EL (cell line): ENCODE measurements at regions not wholly inside any gene's neighbourhood (a gene's known extent, or its start where the extent isn't known, plus 50 kb on each side); places are given as distances from the start of the nearest gene placed in this dataset.
A peak's percentile ranks its signal among the peaks of the same experiment; 100 is the strongest.

ENCODE experiments used
- DNase-seq: peaks from one replicate; pipeline ENCODE4 v3.0.0-alpha.2; 2016

DNA sequence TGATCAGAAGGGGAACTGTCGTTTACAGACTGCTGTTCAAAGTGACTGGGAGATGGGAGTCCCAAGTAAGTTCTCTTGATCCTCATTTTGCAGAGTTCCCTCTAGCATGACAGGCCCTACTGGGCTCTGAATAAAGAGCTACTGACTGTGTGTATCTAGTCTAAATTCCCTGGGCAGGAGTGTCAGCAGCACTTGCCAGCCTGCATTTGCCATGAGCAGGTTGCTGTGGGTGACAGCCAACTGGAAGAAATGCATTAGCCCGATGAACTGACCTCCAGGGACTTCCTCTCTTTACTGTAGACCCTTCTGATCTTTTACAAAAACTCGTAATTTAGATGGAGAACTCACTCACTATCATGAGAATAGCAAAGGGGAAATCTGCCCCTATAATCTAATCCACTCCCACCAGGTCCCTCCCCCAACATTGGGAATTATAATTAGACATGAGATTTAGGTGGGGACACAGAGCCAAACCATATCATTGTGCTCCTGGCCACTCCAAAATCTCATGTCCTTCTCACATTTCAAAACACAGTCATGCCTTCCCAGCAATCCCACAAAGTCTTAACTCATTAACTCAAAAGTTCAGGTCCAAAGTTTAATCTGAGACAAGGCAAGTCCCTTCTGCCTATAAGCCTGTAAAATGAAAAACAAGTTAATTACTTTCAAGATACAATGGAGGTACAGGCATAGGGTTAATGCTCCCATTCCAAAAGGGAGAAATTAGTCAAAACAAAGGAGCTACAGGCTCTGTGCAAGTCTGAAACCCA lies 78.9 kb upstream of the CXCL14 start:
- no peak for DNase-seq

DNA sequence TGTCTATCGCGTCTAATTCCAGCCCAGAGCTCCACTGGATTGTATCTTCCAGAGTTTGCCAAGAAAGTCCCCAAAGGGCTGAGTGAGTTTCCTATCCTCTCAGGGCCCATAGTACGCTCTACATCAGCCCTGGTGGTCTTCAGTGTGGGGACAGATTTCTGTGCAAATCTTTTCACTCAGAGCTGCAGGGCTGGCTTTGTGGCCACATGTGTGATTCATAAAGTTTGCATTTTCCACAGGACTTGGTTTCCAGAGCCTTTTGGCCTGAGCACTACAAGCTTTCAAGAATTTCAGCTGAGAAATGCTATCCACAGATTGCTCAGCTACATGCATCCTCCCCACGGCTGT lies 76.7 kb upstream of the CXCL14 start:
- no peak for DNase-seq

DNA sequence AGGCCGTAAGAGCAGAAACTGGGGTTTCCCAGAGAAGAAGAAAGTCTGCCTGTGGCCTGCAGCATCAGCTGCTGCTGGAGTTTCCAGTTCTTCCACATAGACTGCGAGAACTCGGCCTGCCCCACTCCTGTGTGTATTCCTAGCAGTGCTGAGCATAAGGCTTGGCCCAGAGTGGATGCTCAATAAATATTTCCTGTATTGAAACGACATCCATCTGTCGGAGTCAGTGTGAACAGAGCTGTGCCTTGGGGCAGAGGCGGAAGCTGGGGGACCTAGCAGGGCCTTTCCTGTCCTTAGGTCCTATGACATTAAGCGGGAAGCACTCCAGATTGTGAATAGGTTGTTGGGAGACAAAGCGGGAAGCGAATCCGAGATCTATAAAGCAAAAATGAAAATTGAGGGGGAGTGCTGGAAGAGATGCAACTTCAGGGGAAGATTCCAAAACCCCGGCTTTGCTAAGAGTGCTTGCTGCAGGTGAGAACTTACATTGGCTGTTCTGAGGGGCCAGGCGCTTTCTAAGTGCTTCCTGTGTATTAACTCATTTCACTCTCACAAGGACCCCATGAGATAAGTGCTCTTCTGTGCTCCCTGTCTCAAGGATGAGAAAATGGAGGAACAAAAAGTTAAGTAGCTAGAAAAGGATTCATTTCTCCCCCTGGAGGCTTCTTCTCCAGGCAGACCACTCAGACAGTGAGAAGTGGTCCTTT lies 76.1 kb upstream of the CXCL14 start:
- no peak for DNase-seq

DNA sequence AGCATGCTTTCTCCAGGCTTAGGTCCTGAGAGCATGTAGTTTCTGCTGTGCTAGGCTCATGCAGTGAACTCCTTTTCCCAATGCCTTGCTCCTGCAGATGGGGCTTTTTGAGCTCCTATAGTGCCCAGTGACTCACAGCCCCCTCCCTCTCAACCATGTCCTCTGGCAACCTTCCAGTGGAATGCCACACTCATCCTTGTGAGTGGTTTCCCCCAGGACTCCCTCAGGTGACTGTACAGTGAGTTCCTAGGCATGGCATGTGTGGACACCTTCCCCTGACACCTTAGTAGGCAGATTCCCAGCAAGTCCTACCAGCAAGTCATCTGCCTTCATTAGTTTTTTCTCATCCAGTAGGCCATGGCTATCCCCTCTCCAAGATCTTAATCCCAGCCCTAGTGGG lies 72.4 kb upstream of the CXCL14 start:
- DNase-seq: peak; percentile 31

DNA sequence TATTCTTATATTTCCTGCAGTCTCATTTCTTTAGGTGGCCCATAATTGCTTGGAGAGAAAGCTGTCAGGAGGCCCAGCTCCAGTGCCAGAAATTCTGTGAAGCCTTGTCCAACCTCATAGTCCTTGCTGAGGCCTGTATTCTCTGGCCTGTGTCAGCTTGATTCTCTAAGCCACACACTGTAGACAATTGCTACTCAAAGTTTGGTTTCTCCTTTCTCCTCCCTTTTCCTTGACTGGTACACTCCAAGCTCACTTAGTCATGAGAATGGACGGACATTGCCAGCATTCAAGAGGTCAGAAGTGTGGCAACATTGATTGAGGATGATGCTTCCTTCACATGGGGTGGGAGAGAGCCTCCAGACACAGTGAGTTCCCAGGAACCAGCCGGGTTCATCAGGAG lies 71.3 kb upstream of the CXCL14 start:
- DNase-seq: no peak

DNA sequence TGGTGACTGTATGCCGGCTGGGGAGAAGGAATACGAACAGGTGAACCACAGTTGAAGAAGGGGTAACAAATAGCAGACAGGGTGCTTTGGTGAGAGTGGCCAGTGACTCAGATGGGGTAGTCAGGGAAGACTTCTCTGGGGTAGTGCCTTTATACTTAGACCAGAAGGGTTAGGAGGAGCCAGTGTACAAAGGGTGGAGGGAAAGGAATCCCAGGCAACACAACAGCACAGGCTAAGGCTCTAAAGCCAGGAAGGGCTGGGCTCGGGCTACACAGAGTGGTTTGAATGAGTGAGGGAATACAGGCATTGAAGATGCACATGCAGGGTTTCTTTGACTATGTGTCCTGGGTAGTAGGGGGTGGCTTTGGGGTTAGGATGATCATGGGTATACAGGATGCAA lies 70.6 kb upstream of the CXCL14 start:
- DNase-seq: no peak

DNA sequence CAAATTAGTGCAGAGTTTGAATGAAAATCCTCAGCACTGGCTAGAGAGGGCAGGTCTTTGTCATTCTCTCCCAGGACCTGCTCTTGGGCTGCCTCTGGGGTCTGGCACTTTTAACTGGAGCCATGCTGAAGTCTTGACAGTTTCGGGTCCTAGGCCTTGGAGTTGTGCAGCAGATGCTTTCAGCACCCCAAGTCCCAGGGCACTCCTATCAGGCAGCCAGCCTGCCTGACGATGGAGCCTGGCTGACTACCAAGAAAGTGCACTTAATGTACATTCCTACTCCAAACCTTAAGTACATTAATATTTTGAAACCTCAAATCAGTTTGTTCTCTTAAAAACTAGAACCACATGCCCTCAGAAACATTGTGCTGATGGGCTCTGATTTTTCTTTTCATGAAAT lies 69.3 kb upstream of the CXCL14 start:
- no peak for DNase-seq

DNA sequence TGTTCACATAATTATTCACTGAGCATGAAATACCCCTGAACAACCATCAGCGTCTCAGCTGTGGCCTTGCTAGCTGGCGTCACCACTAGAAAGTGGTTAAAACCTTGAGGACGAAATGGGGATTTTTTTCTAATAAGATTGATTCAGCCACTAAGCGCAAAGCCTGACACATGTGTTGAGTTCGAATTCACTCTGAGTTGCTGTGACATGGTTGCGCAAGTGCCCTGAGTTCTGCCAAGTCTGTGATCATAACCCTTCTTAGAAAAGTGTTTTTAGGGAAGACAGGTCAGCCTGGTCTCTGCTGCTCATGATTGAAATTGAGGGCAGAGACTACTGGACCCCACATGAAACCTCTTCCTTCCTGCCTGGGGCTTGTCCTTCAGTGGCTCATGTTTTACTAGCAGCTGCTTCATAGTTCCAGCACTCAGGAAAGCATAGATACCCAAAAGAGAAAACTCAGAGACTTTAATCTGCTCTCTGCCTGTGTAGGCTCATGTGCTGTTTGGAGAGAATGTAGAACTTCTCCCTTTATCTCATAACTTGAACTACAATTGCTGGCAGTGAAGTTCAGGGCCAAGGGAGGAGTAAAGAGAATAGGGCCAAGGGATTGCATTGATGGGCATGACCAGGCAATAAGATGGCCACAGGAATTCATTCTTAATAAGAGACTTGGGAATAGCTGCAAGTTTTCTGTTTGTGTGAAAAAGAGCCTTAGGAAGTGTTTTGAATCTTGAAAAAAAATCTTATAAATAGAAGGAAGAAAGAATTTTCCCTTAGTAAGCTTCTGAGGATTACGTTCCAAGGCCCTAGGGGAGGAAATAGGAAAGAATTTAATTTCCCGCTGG lies 66.8 kb upstream of the CXCL14 start:
- no peak for DNase-seq

DNA sequence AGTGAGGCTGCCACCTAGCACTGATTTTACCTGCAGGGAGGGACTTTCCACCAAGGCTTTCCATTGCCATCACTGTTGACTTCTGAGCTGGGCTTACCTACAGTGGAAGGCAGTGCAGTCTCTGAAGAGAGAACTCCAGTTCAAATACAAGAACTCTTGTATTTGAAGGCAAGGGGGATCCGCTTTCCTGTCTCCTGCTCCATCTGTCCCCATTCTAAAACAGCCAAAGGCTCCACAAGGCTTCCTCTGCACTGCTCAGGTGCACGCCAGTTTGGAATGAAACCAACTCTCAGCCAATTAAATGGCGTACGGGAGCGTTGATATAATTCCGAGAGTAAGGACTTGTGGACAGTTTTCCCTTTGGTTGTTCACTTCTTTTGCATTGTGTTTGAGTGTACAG lies 66.0 kb upstream of the CXCL14 start:
- no peak for DNase-seq

DNA sequence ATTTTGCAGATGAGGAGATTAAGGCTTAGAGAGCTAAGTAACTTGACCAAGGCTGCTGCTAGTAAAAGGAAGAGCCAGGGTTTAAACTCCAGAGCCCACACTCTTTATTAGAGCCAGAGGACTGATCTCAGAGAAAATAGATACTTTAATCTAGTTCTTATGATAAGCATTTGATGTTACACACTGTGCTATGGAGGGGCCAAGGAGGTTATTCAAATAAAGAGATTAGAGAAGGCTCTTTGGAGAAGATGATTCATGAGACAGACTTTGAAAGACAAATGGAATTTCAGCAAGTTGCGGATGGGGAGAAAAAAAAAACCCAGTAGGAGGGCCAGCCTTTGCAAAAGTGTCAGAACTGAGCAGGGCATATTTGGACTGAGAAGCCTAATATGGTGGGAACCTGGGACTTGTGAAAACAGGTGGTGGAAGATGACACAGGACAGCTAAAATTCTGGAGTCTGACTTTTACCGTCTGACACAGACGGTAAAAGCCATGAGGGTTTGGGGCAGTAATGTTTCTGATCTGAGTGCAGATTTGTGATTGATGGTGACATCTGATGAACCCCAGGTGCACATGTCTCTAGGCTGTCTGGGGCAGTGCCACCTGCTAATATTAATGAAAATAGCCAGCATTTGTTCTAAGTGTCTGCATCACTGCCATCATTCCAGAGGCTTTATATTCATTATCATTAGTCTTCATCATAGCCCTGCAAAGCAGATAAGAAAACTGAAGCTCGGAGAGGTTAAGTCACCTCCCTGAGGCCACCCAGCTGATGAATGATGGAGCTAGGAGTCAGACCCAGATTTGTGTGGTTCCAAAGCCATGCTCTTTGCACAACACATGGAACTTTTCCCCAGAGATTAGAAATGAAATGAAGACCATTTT lies 65.3 kb upstream of the CXCL14 start:
- DNase-seq: no peak

DNA sequence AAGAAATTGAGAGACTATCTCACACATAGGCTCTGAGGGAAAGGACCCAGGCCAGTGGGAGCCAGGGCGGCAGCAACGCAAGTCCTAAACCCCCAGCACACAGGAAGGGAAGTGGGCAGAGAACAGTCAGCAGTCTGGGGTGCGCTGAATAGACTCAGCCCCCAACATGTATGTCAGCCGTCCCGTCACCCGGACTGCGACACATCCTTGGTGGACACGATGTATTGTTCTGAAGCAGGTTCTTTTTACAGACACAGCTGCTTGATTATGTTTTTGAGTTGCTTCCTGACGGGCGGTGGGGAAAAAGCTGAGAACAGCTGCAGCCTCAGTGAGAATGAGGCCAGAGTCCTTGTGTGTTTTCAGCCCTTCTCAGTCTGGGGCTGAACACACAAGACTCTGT lies 64.1 kb upstream of the CXCL14 start:
- DNase-seq: no peak

DNA sequence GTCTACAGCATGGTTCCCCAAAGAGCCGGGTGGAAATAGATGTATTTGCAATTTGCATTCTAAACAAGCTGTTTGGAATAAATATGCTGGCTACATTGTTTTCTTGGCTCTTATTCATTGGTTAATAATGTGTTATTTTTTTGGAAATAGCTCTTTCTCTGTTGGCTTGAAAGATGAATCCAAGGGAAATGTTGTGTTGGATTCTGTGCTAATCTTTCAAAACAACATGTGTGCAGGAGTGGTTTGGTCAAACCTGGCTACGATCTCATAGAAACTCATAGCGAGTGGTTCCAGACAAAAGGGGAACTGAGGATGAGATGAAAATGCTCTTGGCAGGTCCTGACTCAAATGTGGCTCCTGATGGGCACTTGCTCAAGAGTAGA lies 63.7 kb upstream of the CXCL14 start:
- DNase-seq: no peak

DNA sequence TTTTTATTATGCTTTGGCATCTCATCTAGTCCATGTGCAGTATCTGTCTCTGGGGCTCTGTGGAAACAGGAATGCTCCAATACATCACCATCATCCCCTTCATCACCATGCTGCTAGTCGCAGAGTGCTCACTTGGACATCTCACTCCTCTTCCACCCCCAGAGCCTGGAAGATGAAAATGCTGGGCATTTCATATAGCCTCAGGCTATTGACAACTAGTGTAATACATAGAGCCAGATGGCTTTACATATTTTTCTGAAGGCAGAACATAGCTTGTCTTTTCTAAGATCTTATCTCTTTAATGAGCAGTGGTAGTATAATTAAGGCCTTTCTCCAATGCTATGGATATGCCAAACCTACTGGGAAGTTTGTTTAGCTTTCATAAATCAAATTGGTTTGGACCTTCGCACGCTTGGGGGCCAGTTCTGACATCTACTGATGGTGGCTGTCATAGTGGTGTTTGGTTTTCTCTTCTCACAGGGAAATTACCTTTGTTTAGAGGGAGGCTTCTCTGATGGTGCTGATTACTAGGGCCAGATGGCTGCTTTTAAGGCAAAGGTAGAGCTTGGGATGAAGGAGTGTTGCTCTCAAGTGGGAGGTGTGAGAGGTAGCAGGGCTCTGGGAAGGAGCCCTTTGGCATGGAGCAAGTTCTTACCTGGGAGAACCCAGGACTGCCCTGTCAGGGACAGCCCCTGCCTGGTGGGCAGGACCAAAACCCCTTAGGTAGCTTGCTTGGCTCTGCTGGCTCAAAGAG lies 63.1 kb upstream of the CXCL14 start:
- DNase-seq: no peak

DNA sequence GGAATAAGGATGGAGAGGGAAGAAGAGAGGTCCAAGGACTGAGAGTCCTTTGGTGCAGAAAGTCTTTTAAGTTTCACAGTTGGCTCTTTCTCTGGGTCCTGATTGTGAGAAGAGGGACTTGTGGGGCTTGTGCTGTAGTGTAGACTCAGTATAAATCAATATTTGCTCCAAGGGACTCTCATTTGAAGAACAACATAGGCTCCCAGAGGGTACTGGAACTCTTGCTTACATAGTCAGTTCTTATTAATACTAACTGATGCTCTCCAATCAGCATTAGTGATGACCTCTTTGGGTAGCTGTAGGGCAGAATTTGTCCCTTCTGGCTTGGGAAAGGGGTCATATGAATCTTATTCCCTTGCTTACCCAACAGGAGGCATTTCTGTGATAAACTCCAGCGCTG lies 62.5 kb upstream of the CXCL14 start:
- DNase-seq: no peak

DNA sequence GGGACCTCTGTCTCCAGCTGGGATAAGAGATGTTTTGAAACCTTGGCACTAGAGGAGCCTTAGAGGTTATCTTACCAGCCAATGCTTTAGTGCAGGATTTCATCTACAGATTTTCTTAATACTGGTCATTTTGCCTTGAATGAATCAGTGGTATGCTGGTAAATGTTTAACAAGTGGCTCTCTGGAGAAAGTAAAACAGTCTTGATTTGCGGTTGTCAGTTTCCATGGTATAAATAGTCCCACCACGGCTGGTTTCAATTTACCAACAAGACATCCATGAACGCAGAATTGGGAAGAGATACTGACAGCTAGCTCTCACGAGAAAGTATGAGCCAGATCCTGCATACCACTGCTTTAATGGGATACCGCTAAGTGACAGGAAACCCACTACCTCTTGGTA lies 56.7 kb upstream of the CXCL14 start:
- DNase-seq: no peak

DNA sequence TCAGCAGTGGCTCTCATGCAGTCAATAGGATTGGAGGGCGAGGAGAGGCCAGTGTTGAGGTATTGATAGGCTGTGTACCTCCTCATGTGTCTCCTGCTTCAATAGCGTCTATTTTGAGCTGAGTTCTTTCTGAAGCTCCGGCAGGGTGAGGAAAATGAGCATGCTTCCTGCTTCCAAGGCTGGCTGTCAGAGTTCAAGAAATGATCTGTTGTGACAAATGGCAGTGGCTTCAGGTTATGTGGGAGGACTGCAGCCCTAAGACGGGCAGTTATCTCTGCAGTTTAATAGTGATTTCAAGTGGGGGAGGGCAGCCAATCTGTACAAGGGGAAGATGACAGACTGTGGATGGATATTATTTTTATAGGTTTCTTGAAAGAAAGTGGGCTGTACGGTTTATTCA lies 54.0 kb upstream of the CXCL14 start:
- DNase-seq: no peak

DNA sequence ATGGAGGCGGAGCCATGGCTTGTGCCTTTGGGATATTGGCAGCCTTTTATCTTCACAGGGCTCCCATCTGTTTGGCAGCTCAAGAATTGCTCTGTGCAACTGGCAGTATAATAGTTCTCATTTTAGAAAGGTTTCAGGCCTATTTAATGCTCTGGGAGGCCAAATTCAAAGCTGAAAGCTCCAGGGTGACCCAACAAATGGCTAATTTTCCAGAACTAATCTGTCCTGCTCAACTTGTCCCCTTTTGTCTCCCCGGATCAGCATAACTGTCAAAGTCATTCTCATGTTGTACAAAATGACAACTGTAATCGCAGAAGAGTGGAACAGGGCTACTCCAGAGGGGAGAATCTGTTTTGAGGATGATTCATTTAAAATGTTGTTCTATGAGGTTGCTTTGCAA lies 52.6 kb upstream of the CXCL14 start:
- no peak for DNase-seq

DNA sequence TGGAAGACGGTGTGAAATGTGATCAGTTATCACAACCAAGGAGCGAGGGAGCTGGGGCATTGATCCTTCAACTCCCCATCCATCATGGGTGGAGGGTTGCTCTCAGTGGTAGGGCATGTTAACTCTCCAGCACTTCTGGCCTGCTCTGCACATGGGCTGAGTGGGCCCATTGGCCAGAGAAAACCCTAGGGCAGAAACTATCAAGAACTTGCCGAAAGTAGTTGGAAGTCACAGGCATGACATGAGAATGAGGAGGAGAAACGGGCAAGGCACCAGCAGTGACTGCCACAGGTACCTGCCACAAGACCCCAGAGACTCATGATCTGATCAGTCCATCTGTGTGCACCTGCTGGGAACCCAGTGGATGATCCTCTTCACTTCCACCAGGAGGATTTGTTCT lies 50.9 kb upstream of the CXCL14 start:
- no peak for DNase-seq

DNA sequence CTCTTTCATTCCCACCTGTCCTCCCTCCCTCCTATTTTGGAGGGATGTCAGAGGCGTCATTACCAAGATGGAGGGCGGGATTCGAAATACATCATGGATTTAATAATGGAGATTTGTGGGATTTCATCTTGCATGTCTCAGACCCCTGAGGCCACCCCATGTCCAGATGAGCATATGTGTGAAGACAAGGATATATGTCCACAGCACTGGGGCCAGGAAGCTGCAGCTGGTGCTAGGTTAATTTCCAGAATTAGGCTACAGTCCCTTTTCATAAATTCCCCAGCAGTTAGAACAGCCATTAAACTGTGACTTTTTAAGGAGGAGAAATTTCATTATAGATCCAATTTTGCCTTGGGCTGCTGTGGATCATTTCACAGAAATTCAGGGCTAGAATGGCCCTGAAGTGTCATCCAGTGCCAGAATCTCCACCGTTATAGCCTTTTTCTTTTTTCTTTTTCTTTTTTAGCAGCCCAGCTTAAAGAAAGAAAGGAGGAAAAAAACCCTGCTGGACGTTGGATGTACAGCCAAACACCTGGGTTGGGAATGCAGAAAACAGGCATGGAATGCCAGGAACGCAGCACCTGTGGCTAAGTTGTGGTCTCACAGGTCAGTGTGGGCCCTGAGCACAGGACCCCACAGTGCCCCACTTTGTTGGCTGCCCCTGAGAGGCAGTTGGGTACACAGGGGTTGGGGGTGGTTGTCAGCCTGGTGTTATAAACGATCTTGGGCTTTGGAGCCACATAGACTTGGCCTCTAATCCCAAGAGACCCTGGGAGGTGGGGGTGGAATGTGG lies 50.2 kb upstream of the CXCL14 start:
- DNase-seq: no peak
